IMR-90 (cell line): ENCODE measurements at regions not wholly inside any gene's neighbourhood (a gene's known extent, or its start where the extent isn't known, plus 50 kb on each side); places are given as distances from the start of the nearest gene placed in this dataset.

Source experiments
- ATAC-seq: fragments of 200-7000 bp; cut with Tn5 transposase; 2 replicates; pipeline ENCODE4 v1.9.1; 2020; ENCODE audit warnings: low read depth, mild to moderate bottlenecking, moderate library complexity
- BruUV-seq: library from RNA; stranded (reverse); fragments of 400-500 nt; replicated peaks from 2 replicates; lab custom pipeline; 2021; lab: Mats Ljungman, UMichigan
- CTCF ChIA-PET: fragments of 300-600 bp; formaldehyde crosslinking; extraction: SDS; loops from one replicate; lab custom pipeline; 2021; ENCODE audit warnings: antibody characterized with exemption; lab: Yijun Ruan, JAX
- POLR2A ChIA-PET: fragments of 300-600 bp; sonication (Branson Sonifier 250); formaldehyde crosslinking; loops from one replicate; lab custom pipeline; 2022; ENCODE audit warnings: antibody characterized with exemption; ENCODE audit not compliant: unreplicated experiment; lab: Charles Lee
- DNase-seq: peaks from one replicate; pipeline ENCODE4 v3.0.0; 2013
- H2AFZ ChIP-seq: replicated peaks from 2 replicates; pipeline ENCODE3; 2013; ENCODE audit warnings: low read length, mild to moderate bottlenecking; ENCODE audit not compliant: poor library complexity
- H2AK5ac ChIP-seq: 2 replicates; pipeline ENCODE4 v1.6.1; 2013; ENCODE audit warnings: low read depth, low read length, inconsistent platforms
- H2AK9ac ChIP-seq: replicated peaks from 2 replicates; pipeline ENCODE3; 2013; ENCODE audit warnings: mild to moderate bottlenecking, low read depth, low read length, moderate library complexity; ENCODE audit not compliant: poor library complexity
- H2BK120ac ChIP-seq: 2 replicates; pipeline ENCODE4 v1.6.1; 2013; ENCODE audit warnings: low read depth, low read length, inconsistent platforms
- H2BK15ac ChIP-seq: 3 replicates; pipeline ENCODE4 v1.6.1; 2013; ENCODE audit warnings: low read depth, low read length, inconsistent platforms
- H2BK20ac ChIP-seq: 2 replicates; pipeline ENCODE4 v1.6.1; 2013; ENCODE audit warnings: low read depth, mild to moderate bottlenecking, inconsistent platforms, low read length, moderate library complexity
- H2BK5ac ChIP-seq: 2 replicates; pipeline ENCODE4 v1.6.1; 2013; ENCODE audit warnings: mild to moderate bottlenecking, low read depth, low read length, inconsistent platforms; ENCODE audit not compliant: poor library complexity, severe bottlenecking
- H3K14ac ChIP-seq: replicated peaks from 2 replicates; pipeline ENCODE4 v1.6.1; 2013; ENCODE audit warnings: low read depth, low read length, inconsistent platforms
- H3K18ac ChIP-seq: 2 replicates; pipeline ENCODE4 v1.6.1; 2013; ENCODE audit warnings: low read depth, low read length, control low read depth
- H3K23ac ChIP-seq: 2 replicates; pipeline ENCODE4 v1.6.1; 2013; ENCODE audit warnings: low read depth, low read length, inconsistent platforms
- H3K27ac ChIP-seq: 2 replicates; pipeline ENCODE4 v1.5.1; 2013; ENCODE audit warnings: mild to moderate bottlenecking, control low read depth, low read length; ENCODE audit not compliant: insufficient read depth
- H3K27me3 ChIP-seq: 2 replicates; pipeline ENCODE4 v1.6.1; 2013; ENCODE audit warnings: low read length; ENCODE audit not compliant: control insufficient read depth, insufficient read depth
- H3K36me3 ChIP-seq: 2 replicates; pipeline ENCODE4 v1.6.1; 2013; ENCODE audit warnings: low read length, mixed read lengths; ENCODE audit not compliant: control insufficient read depth, insufficient read depth
- H3K4ac ChIP-seq: 2 replicates; pipeline ENCODE4 v1.6.1; 2013; ENCODE audit warnings: low read depth, low read length, inconsistent platforms
- H3K4me1 ChIP-seq: 2 replicates; pipeline ENCODE4 v1.6.1; 2013; ENCODE audit warnings: low read length, mixed read lengths; ENCODE audit not compliant: control insufficient read depth, insufficient read depth
- H3K4me2 ChIP-seq: 2 replicates; pipeline ENCODE4 v1.6.1; 2013; ENCODE audit warnings: low read depth, mild to moderate bottlenecking, control low read depth, low read length, moderate library complexity
- H3K4me3 ChIP-seq: 2 replicates; pipeline ENCODE4 v1.5.1; 2013; ENCODE audit warnings: low read depth, mild to moderate bottlenecking, control low read depth, low read length, moderate library complexity; ENCODE audit not compliant: insufficient read depth
- H3K56ac ChIP-seq: 2 replicates; pipeline ENCODE4 v1.6.1; 2013; ENCODE audit warnings: low read length, inconsistent platforms; ENCODE audit not compliant: insufficient read depth; ENCODE audit errors: extremely low read depth
- H3K79me1 ChIP-seq, 2 experiments: 2 replicates each; pipeline ENCODE4 v1.6.1; 2013; ENCODE audit warnings: low read length in 2 of 2, inconsistent platforms in 1 of 2, low read depth in 1 of 2
- H3K9ac ChIP-seq: 2 replicates; pipeline ENCODE4 v1.6.1; 2013; ENCODE audit warnings: low read depth, low read length, control low read depth
- H3K9me1 ChIP-seq: 2 replicates; pipeline ENCODE4 v1.6.1; 2013; ENCODE audit warnings: low read length, inconsistent platforms; ENCODE audit not compliant: insufficient read depth
- H3K9me3 ChIP-seq: 2 replicates; pipeline ENCODE4 v1.6.1; 2013; ENCODE audit warnings: low read length; ENCODE audit not compliant: control insufficient read depth, insufficient read depth
- H4K20me1 ChIP-seq: 2 replicates; pipeline ENCODE4 v1.6.1; 2013; ENCODE audit warnings: low read length, inconsistent platforms; ENCODE audit not compliant: insufficient read depth
- H4K5ac ChIP-seq: 2 replicates; pipeline ENCODE4 v1.6.1; 2013; ENCODE audit warnings: mild to moderate bottlenecking, low read depth, low read length, control low read depth
- H4K8ac ChIP-seq, 2 experiments: 2 replicates each; pipeline ENCODE4 v1.6.1; 2013; ENCODE audit warnings: low read depth in 2 of 2, low read length in 2 of 2, control low read depth in 1 of 2, inconsistent platforms in 1 of 2
- H4K91ac ChIP-seq: 2 replicates; pipeline ENCODE4 v1.6.1; 2013; ENCODE audit warnings: low read depth, low read length, inconsistent platforms; ENCODE audit not compliant: insufficient read depth
- ELK1 ChIP-seq: fragments of 150-350 bp; IDR thresholded peaks from 2 replicates; pipeline ENCODE4 v1.6.1; 2016; ENCODE audit warnings: low read depth, mild to moderate bottlenecking, low read length, moderate library complexity, borderline replicate concordance
- NFE2L2 ChIP-seq: fragments of 150-350 bp; IDR thresholded peaks from 2 replicates; pipeline ENCODE4 v1.6.1; 2016; ENCODE audit warnings: low read depth, mild to moderate bottlenecking, low read length
- WGBS, 2 experiments: methylation state at CpG; one replicate each; pipeline versions ENCODE4 v1.1.5 to v1.1.7; 2013; ENCODE audit warnings: missing lambda C conversion rate in 2 of 2; ENCODE audit not compliant: insufficient read length in 1 of 2; ENCODE audit errors: extremely low coverage in 2 of 2; 5-methylcytosine and 5-hydroxymethylcytosine counted together
- dilution Hi-C: fragments of 300-500 bp; cut with HindIII; formaldehyde crosslinking; loops from one replicate; pipeline ENCODE4 v1.14.3; 2018; ENCODE audit warnings: low sequenced_read_pairs; ENCODE audit not compliant: unreplicated experiment
- in situ Hi-C: fragments of 300-500 bp; cut with MboI; formaldehyde crosslinking; loops from 3 replicates; pipeline ENCODE4 v1.14.3; 2019; ENCODE audit warnings: low sequenced_read_pairs, inconsistent platforms, mixed read lengths
- intact Hi-C: fragments of 100-400 bp; cut with micrococcal nuclease; formaldehyde crosslinking; loops from 2 replicates; pipeline ENCODE4 v1.10.0; 2022

DNA sequence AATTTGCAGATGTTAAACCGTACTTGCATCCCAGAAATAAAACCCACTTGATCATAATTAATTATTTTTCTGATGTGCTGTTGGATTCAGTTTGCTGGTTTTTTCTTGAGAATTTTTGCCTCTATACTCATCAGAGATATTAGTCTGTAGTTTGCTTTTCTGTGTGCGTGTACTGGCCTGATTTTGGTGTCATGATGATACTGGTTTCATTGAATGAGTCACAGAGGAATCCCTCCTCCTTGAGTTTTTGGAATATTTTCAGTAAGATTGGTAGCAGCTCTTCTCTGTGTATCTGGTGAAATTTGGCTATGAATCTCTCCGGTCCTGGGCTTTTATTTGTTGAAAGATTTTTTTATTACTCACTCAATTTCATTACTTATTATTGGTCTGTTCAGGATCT is 100.4 kb upstream of the PMCH start:
- H3K36me3 ChIP-seq: no peaks in the 10 kb centered on the region
- H4K20me1 ChIP-seq: no peaks in the 10 kb centered on the region
- no peak overlapping the region for H3K4me2 ChIP-seq
- no CpG with 5 or more reads among the region's 3 CpGs for WGBS, 2 experiments
- H3K9me1 ChIP-seq: no peaks in the 10 kb centered on the region
- H3K27me3 ChIP-seq: no peaks in the 10 kb centered on the region
- POLR2A ChIA-PET: no interaction called here
- H4K8ac ChIP-seq: no peak overlapping the region
- ATAC-seq (peak; percentile 84), DNase-seq (peak; percentile 69)
- H3K56ac ChIP-seq: no peak overlapping the region
- no peak overlapping the region for H3K23ac ChIP-seq
- CTCF ChIA-PET: no interaction called here
- H3K9me3 ChIP-seq: no peaks in the 10 kb centered on the region
- in situ Hi-C loops: no loop called here
- no peak overlapping the region for H2BK120ac ChIP-seq
- TF ChIP-seq NFE2L2 (peak; percentile 38; the same call in 1 of the 2 replicates), ELK1 (no peak)
- no TSS peak for BruUV-seq
- no peak overlapping the region for H3K4ac ChIP-seq
- no peak overlapping the region for H2AFZ ChIP-seq
- H3K18ac ChIP-seq: no peak overlapping the region
- no peak overlapping the region for H4K5ac ChIP-seq
- no peak overlapping the region for H3K14ac ChIP-seq
- intact Hi-C loops: loop anchor here (5.0 kb wide), 1 partner anchor 244 kb away; no protein-coding TSS in a partner anchor
- H3K9ac ChIP-seq: no peak overlapping the region
- no peaks in the 10 kb centered on the region for H3K4me1 ChIP-seq
- no peak overlapping the region for H2AK5ac ChIP-seq
- H2BK5ac ChIP-seq: no peak overlapping the region
- H3K79me1 ChIP-seq: no peaks in the 10 kb centered on the region
- dilution Hi-C loops: no loop called here
- H2BK20ac ChIP-seq: no peak overlapping the region
- H2AK9ac ChIP-seq: no peak overlapping the region
- no peak overlapping the region for H2BK15ac ChIP-seq
- H4K91ac ChIP-seq: no peak overlapping the region
- no peak overlapping the region; the same call in 1 of the 2 replicates for H3K27ac ChIP-seq
- H3K4me3 ChIP-seq: no peak overlapping the region
